ENCODE measurements at regions not wholly inside any gene's neighbourhood (a gene's known extent, or its start where the extent isn't known, plus 50 kb on each side); places are given as distances from the start of the nearest gene placed in this dataset.

DNA sequence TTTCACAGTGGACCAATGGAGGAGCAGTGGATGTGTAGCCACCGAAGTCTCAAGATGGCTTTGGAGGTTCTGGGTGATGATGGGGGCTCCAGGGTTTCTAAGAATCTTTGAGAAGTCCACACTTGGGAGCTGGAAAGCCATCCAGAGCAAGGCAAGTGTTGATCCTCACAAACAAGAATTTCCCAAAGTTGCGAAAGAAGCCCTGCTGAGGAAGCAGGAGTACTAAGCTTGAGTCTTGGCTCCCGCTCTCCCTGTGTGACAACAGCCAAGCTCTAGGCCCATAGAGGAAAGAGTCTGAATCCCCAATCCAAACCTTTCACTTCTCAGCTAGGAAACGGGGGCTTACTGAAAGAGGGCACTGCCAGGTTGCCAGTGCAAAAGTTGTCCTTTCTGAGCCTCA, 106.0 kb downstream of the EDN3 start:
- Histone ChIP-seq H3K36me3 (replicated peaks in 1 of 2; ENCODE audit: control insufficient read depth in 1 of 2, insufficient read depth in 2 of 2, low read length in 1 of 2) (no peaks in the 10 kb centered on the region), H3K9ac (no peak overlapping the region), H3K27me3 (ENCODE audit: insufficient read depth) (peaks cover 8% of the 10 kb centered on the region; the same call in 1 of the 2 replicates), H3K9me3 (no peaks in the 10 kb centered on the region), H3K27ac (ENCODE audit: low read depth in 2 of 2, low read length in 1 of 2) (no peak overlapping the region), H4K20me1 (ENCODE audit: insufficient read depth) (no peaks in the 10 kb centered on the region), H2AFZ (ENCODE audit: low read depth) (no peak overlapping the region), H3K4me3 (ENCODE audit: low read depth in 2 of 2, low read length in 1 of 2) (no peak overlapping the region), H3K4me2 (no peak overlapping the region), H3K79me2 (ENCODE audit: insufficient read depth) (no peaks in the 10 kb centered on the region), H3K9me2 (no peaks in the 10 kb centered on the region), H3F3A (replicated peaks; ENCODE audit: insufficient read depth) (no peaks in the 10 kb centered on the region), H3K4me1 (ENCODE audit: control insufficient read depth in 1 of 2, insufficient read depth in 2 of 2, low read depth in 1 of 2, low read length in 1 of 2) (peaks cover 0 to 22% of the 10 kb centered on the region in 2 experiments; a peak in 2 of 4 replicates)
- CTCF ChIA-PET, result interaction anchor here (0.9 to 10.0 kb wide), 10 partner anchors 18 to 543 kb away, joined by 3 to 106 read pairs (median 4); no protein-coding TSS in a partner anchor
- TF ChIP-seq JUND (IDR thresholded peaks at IDR 0.05) (no peak), USF2 (IDR thresholded peaks at IDR 0.05; ENCODE audit: borderline replicate concordance, low read depth, low read length) (no peak), NFIC (IDR thresholded peaks at IDR 0.05; ENCODE audit: borderline replicate concordance) (no peak), RAD21 (IDR thresholded peaks at IDR 0.05; ENCODE audit: low read length) (no peak), GATA2 (CRISPR knock-in tag; IDR thresholded peaks at IDR 0.05) (no peak), TCF12 (IDR thresholded peaks at IDR 0.05) (no peak)
- TF ChIP-seq, protein P1, sequence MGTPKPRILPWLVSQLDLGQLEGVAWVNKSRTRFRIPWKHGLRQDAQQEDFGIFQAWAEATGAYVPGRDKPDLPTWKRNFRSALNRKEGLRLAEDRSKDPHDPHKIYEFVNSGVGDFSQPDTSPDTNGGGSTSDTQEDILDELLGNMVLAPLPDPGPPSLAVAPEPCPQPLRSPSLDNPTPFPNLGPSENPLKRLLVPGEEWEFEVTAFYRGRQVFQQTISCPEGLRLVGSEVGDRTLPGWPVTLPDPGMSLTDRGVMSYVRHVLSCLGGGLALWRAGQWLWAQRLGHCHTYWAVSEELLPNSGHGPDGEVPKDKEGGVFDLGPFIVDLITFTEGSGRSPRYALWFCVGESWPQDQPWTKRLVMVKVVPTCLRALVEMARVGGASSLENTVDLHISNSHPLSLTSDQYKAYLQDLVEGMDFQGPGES (IDR thresholded peaks at IDR 0.05; ENCODE audit: low read depth, low read length), result no peak
- TF ChIP-seq, protein P2, sequence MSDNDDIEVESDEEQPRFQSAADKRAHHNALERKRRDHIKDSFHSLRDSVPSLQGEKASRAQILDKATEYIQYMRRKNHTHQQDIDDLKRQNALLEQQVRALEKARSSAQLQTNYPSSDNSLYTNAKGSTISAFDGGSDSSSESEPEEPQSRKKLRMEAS (IDR thresholded peaks at IDR 0.05; ENCODE audit: low read depth), result no peak
- WGBS (ENCODE audit: low lambda C conversion rate), result 71% methylated on average over 4 of the region's 4 CpGs
- DNase-seq, result no peak
- POLR2A ChIA-PET, result no interaction called here

GRCh38 chr20:59411170-59411569, 110.8 kb downstream of the EDN3 start:
- H3K27ac ChIP-seq (ENCODE audit: low read depth in 2 of 2, low read length in 1 of 2), result no peak overlapping the region; a peak in 1 of 4 replicates
- no peak overlapping the region for H2AFZ ChIP-seq (ENCODE audit: low read depth)
- no peaks in the 10 kb centered on the region for H3K9me2 ChIP-seq
- H3F3A ChIP-seq (replicated peaks; ENCODE audit: insufficient read depth), result no peaks in the 10 kb centered on the region
- H3K4me3 ChIP-seq (ENCODE audit: low read depth in 2 of 2, low read length in 1 of 2), result no peak overlapping the region
- H4K20me1 ChIP-seq (ENCODE audit: insufficient read depth), result no peaks in the 10 kb centered on the region
- H3K79me2 ChIP-seq (ENCODE audit: insufficient read depth), result no peaks in the 10 kb centered on the region
- H3K4me1 ChIP-seq (ENCODE audit: control insufficient read depth in 1 of 2, insufficient read depth in 2 of 2, low read depth in 1 of 2, low read length in 1 of 2), result peaks cover 0 to 27% of the 10 kb centered on the region in 2 experiments; a peak in 1 of 4 replicates
- CTCF ChIA-PET, result interaction anchor here (0.7 to 2.1 kb wide), 5 partner anchors 45 to 547 kb away, joined by 3 to 12 read pairs (median 6); no protein-coding TSS in a partner anchor
- POLR2A ChIA-PET, result no interaction called here
- no peak for TF ChIP-seq SMC3 (IDR thresholded peaks at IDR 0.05; ENCODE audit: low read depth, low read length)
- TF ChIP-seq YY1 (IDR thresholded peaks at IDR 0.05; ENCODE audit: low read depth), result no peak
- TF ChIP-seq EZH2phosphoT487 (IDR thresholded peaks at IDR 0.05; ENCODE audit: borderline replicate concordance, low read depth), result no peak
- TF ChIP-seq FOXM1 (IDR thresholded peaks at IDR 0.05; ENCODE audit: low read depth), result no peak
- TF ChIP-seq RCOR1 (IDR thresholded peaks at IDR 0.05; ENCODE audit: low read length), result no peak
- TF ChIP-seq TAF1 (IDR thresholded peaks at IDR 0.05; ENCODE audit: borderline replicate concordance, low read depth, low read length), result no peak
- TF ChIP-seq CTCF (IDR thresholded peaks at IDR 0.05), result no peak
- TF ChIP-seq NFIC (IDR thresholded peaks at IDR 0.05; ENCODE audit: borderline replicate concordance), result no peak
- TF ChIP-seq, protein P3, sequence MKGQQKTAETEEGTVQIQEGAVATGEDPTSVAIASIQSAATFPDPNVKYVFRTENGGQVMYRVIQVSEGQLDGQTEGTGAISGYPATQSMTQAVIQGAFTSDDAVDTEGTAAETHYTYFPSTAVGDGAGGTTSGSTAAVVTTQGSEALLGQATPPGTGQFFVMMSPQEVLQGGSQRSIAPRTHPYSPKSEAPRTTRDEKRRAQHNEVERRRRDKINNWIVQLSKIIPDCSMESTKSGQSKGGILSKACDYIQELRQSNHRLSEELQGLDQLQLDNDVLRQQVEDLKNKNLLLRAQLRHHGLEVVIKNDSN (IDR thresholded peaks at IDR 0.05; ENCODE audit: borderline replicate concordance, low read depth), result no peak
- TF ChIP-seq, protein P2 (IDR thresholded peaks at IDR 0.05; ENCODE audit: low read depth), result no peak
- no peak for TF ChIP-seq RXRA (IDR thresholded peaks at IDR 0.05; ENCODE audit: borderline replicate concordance, low read depth)
- TF ChIP-seq EP300 (IDR thresholded peaks at IDR 0.05; ENCODE audit: borderline replicate concordance in 1 of 2, low read depth in 1 of 2, low read length in 1 of 2), result no peak
- TF ChIP-seq NRF1 (IDR thresholded peaks at IDR 0.05; ENCODE audit: low read depth, low read length), result no peak
- no peaks in the 10 kb centered on the region for H3K36me3 ChIP-seq (replicated peaks in 1 of 2; ENCODE audit: control insufficient read depth in 1 of 2, insufficient read depth in 2 of 2, low read length in 1 of 2)
- no peak overlapping the region for H3K4me2 ChIP-seq
- no peak for DNase-seq
- no peaks in the 10 kb centered on the region for H3K9me3 ChIP-seq
- WGBS (ENCODE audit: low lambda C conversion rate), result 83% methylated on average over 10 of the region's 17 CpGs
- no peaks in the 10 kb centered on the region for H3K27me3 ChIP-seq (ENCODE audit: insufficient read depth)
- H3K9ac ChIP-seq, result no peak overlapping the region
